HL-60 (cell line): ENCODE measurements at regions not wholly inside any gene's neighbourhood (a gene's known extent, or its start where the extent isn't known, plus 50 kb on each side); places are given as distances from the start of the nearest gene placed in this dataset.

Experiments
- CTCF ChIP-seq: IDR thresholded peaks from one replicate; pipeline ENCODE4 v1.5.1; 2011; ENCODE audit warnings: low read length, control low read depth, inconsistent platforms; ENCODE audit not compliant: insufficient read depth
- REST ChIP-seq: IDR thresholded peaks from 2 replicates; pipeline ENCODE4 v1.6.1; 2012; ENCODE audit warnings: low read depth; ENCODE audit not compliant: insufficient replicate concordance

GRCh38 chr6:132209351-132209750, 191.9 kb downstream of the MOXD1 start:
- TF ChIP-seq CTCF (no peak), REST (no peak)
